ENCODE measurements at regions not wholly inside any gene's neighbourhood (a gene's known extent, or its start where the extent isn't known, plus 50 kb on each side); places are given as distances from the start of the nearest gene placed in this dataset.

DNA sequence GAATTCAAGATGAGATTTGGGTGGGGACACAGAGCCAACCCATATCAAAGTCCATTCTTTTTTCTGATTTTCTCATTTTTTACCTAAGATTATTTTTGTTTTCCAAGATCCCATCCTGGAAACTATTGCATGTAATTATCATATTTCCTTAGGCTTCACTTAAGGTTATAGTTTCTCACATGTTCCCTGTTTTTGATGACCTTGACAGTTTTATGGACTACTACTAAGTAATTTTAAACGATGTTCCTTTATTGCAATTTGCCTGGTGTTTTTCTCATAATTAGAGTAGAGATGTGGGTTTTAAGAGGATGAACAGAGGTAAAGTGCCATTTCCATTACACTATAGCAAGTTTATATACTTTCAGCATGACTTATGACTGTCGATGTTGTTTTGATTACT is 795.1 kb downstream of the FAT4 start:
- Histone ChIP-seq H3K36me3 (no peaks in the 10 kb centered on the region), H3K27me3 (no peaks in the 10 kb centered on the region), H3K4me3 (no peak overlapping the region), H3K4me1 (no peaks in the 10 kb centered on the region), H3K9me3 (no peaks in the 10 kb centered on the region), H3K27ac (no peak overlapping the region)
- intact Hi-C loops (cut with DNase I): no loop called here
- no peak for DNase-seq (ENCODE audit: extremely low spot score in 2 of 2)
- TF ChIP-seq CTCF (IDR thresholded peaks at IDR 0.05) (no peak), POLR2A (IDR thresholded peaks at IDR 0.05) (no peak), POLR2AphosphoS5 (IDR thresholded peaks at IDR 0.05; ENCODE audit: insufficient read depth in 1 of 2, low read depth in 1 of 2) (no peak)

GRCh38 chr4:126113058-126113457 is 798.3 kb downstream of the FAT4 start:
- no peak overlapping the region for H3K4me3 ChIP-seq
- no peaks in the 10 kb centered on the region for H3K4me1 ChIP-seq
- H3K27me3 ChIP-seq: no peaks in the 10 kb centered on the region
- no peak for DNase-seq (ENCODE audit: extremely low spot score in 2 of 2)
- intact Hi-C loops (cut with DNase I): no loop called here
- H3K36me3 ChIP-seq: no peaks in the 10 kb centered on the region
- no peak for TF ChIP-seq CTCF (IDR thresholded peaks at IDR 0.05)
- no peak for TF ChIP-seq POLR2A (IDR thresholded peaks at IDR 0.05)
- TF ChIP-seq POLR2AphosphoS5 (IDR thresholded peaks at IDR 0.05; ENCODE audit: insufficient read depth in 1 of 2, low read depth in 1 of 2): no peak
- H3K9me3 ChIP-seq: no peaks in the 10 kb centered on the region
- no peak overlapping the region for H3K27ac ChIP-seq

DNA sequence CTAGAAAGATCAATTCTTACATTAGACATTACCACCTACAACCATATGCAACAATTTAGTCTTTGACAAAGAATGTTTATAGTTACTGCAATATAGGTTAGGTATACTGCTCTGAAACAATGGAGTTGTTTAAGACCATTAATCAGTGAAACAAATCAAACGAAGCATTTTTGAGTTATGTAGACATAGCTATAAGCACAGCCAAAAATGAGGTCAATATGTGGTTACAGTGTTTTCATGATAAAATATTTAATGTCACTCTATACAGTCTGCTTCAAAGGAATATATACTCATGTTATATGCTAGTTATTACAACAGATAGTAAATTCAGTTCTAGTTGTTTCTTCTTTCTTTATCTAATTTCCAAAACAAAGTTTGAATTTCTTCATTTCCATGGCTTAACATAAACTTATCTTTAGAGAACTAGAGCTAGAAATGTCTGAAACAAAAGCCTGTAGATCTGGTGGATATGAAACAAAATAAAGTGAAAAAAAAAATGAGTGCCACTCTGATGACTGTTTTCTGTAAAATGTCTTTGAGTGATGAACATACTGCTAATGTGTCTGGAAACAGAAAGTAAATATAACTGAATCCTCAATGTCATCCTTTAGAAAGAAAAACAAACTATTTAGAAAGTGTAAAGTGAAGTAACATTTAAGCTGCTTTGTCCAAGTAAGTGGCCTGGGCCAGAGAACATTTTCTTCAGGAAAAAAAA is 809.0 kb downstream of the FAT4 start:
- Histone ChIP-seq H3K27me3 (no peaks in the 10 kb centered on the region), H3K36me3 (no peaks in the 10 kb centered on the region), H3K27ac (no peak overlapping the region), H3K9me3 (no peaks in the 10 kb centered on the region), H3K4me1 (no peaks in the 10 kb centered on the region), H3K4me3 (no peak overlapping the region)
- TF ChIP-seq POLR2A (IDR thresholded peaks at IDR 0.05): no peak
- intact Hi-C loops (cut with DNase I): no loop called here
- no peak for DNase-seq (ENCODE audit: extremely low spot score in 2 of 2)

GRCh38 chr4:126124818-126125217 is 810.1 kb downstream of the FAT4 start:
- no peaks in the 10 kb centered on the region for H3K27me3 ChIP-seq
- H3K36me3 ChIP-seq: no peaks in the 10 kb centered on the region
- H3K4me1 ChIP-seq: no peaks in the 10 kb centered on the region
- intact Hi-C loops (cut with DNase I): no loop called here
- TF ChIP-seq CTCF (IDR thresholded peaks at IDR 0.05) (no peak), POLR2A (IDR thresholded peaks at IDR 0.05) (no peak), POLR2AphosphoS5 (IDR thresholded peaks at IDR 0.05; ENCODE audit: insufficient read depth in 1 of 2, low read depth in 1 of 2) (no peak)
- no peaks in the 10 kb centered on the region for H3K9me3 ChIP-seq
- H3K27ac ChIP-seq: no peak overlapping the region
- H3K4me3 ChIP-seq: no peak overlapping the region
- DNase-seq (ENCODE audit: extremely low spot score in 2 of 2): no peak

DNA sequence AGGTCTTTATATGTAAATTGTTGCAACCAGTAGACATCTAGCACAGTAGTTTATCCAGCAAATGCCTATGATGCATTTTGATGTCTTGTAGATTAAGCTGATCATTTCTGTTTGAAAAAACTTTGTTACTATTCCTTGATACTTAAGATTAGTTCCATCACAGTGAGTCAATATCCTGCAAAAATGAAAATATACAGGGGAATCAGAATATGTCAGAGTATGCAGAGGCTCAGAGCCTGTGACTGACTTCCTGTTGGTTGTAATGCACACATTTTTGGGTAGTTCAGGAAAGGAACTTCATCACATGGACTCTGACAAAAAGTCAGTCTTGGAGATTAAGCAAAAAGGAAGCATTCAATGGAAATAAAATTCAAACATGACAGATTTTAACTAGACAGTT is 815.5 kb downstream of the FAT4 start:
- no peaks in the 10 kb centered on the region for H3K27me3 ChIP-seq
- intact Hi-C loops (cut with DNase I): no loop called here
- no peak overlapping the region for H3K4me3 ChIP-seq

More for the DNA sequence above, 815.5 kb downstream of the FAT4 start:
- H3K36me3 ChIP-seq: no peaks in the 10 kb centered on the region
- H3K9me3 ChIP-seq: no peaks in the 10 kb centered on the region
- H3K4me1 ChIP-seq: no peaks in the 10 kb centered on the region
- H3K27ac ChIP-seq: no peak overlapping the region
- TF ChIP-seq POLR2AphosphoS5 (IDR thresholded peaks at IDR 0.05; ENCODE audit: insufficient read depth in 1 of 2, low read depth in 1 of 2) (no peak), CTCF (IDR thresholded peaks at IDR 0.05) (no peak), POLR2A (IDR thresholded peaks at IDR 0.05) (no peak)
- DNase-seq (ENCODE audit: extremely low spot score in 2 of 2): no peak
